Ecto neural progenitor cell (in vitro differentiated cells): ENCODE measurements at regions not wholly inside any gene's neighbourhood (a gene's known extent, or its start where the extent isn't known, plus 50 kb on each side); places are given as distances from the start of the nearest gene placed in this dataset.
A peak's percentile ranks its signal among the peaks of the same experiment; 100 is the strongest.
"Not testable (repeated sequence)": the region's sequence is repeated elsewhere in the genome, so short reads cannot be mapped to it uniquely, and the experiment has no call there.

ENCODE experiments used
- DNase-seq: peaks from one replicate; pipeline ENCODE4 v3.0.0-alpha.2; 2018; ENCODE audit warnings: low spot score

GRCh38 chr1:112818990-112819689 is 104.0 kb upstream of the PPM1J start:
- no peak for DNase-seq

- DNase-seq: no peak
Measured at GRCh38 chr1:112817555-112818373, 102.6 kb upstream of the PPM1J start.

GRCh38 chr1:112815376-112815775 is 100.2 kb upstream of the PPM1J start:
- no peak for DNase-seq

- not testable (repeated sequence) for DNase-seq
Measured at GRCh38 chr1:112814645-112815044, 99.5 kb upstream of the PPM1J start.

- DNase-seq: peak; percentile 88
Measured at GRCh38 chr1:112808861-112809684, 93.9 kb upstream of the PPM1J start.

GRCh38 chr1:112807999-112808398 is 92.9 kb upstream of the PPM1J start:
- DNase-seq: no peak

- DNase-seq: no peak
Measured at GRCh38 chr1:112807117-112807516, 92.0 kb upstream of the PPM1J start.

- no peak for DNase-seq
Measured at GRCh38 chr1:112806090-112806642, 91.0 kb upstream of the PPM1J start.

- DNase-seq: no peak
Measured at GRCh38 chr1:112805155-112805853, 90.2 kb upstream of the PPM1J start.

GRCh38 chr1:112803906-112804762 is 89.0 kb upstream of the PPM1J start:
- peak; percentile 84 for DNase-seq

GRCh38 chr1:112800289-112800688 is 85.2 kb upstream of the PPM1J start:
- no peak for DNase-seq

- DNase-seq: no peak
Measured at GRCh38 chr1:112798292-112798691, 83.2 kb upstream of the PPM1J start.

- DNase-seq: no peak
Measured at GRCh38 chr1:112797224-112797623, 82.1 kb upstream of the PPM1J start.

GRCh38 chr1:112794654-112795239 is 79.6 kb upstream of the PPM1J start:
- no peak for DNase-seq

- DNase-seq: no peak
Measured at GRCh38 chr1:112793631-112794565, 78.8 kb upstream of the PPM1J start.

GRCh38 chr1:112791723-112792104 is 76.6 kb upstream of the PPM1J start:
- no peak for DNase-seq

- DNase-seq: no peak
Measured at GRCh38 chr1:112790920-112791722, 76.0 kb upstream of the PPM1J start.

GRCh38 chr1:112788561-112788960 is 73.4 kb upstream of the PPM1J start:
- no peak for DNase-seq
